HG03575 (cell line): ENCODE measurements at regions not wholly inside any gene's neighbourhood (a gene's known extent, or its start where the extent isn't known, plus 50 kb on each side); places are given as distances from the start of the nearest gene placed in this dataset.

Experiments used
- ATAC-seq: cut with Tn5 transposase; IDR thresholded peaks from one replicate; pipeline ENCODE4 v1.9.1; 2021; ENCODE audit not compliant: unreplicated experiment, insufficient number of reproducible peaks, low FRiP score; ENCODE audit errors: extremely low read depth

DNA sequence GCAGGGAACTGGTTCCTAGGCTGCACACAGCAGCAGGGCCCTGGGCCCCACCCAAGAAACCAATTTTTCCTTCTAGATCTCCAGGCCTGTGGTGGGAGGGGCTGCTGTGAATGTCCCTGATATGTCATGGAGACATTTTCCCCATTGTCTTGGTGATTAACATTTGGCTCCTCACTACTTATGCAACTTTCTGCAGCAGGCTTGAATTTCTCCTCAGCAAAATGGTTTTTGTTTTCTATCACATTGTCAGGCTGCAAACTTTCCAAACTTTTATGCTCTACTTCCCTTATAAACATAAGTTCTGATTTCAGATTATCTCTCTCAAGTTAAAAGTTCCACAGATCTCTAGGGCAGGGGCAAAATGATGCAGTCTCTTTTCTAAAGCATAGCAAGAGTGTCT is 310.2 kb upstream of the PCDH20 start:
- no peak for ATAC-seq

GRCh38 chr13:61722119-61722518 is 306.5 kb upstream of the PCDH20 start:
- ATAC-seq: no peak

GRCh38 chr13:61712621-61713020 is 297.0 kb upstream of the PCDH20 start:
- no peak for ATAC-seq

DNA sequence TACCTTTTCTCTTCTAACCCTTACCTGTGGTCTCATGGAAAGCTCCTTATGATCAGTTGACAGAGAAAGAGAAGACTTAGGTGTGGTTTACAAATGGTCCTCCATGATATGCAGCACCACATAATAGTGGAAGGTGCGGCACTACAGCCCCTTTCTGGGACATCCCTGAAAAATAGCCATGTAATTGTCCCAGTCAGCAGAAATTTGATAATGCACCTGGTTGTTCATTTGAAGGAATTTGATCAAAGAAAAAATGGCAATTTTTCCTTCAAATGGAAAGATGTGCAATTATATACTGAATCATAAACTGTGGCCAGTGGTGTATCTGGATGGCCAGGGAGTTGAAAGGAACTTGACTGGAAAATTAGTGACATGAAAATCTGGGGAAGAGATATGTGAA is 293.6 kb upstream of the PCDH20 start:
- ATAC-seq: no peak

GRCh38 chr13:61706899-61707298 is 291.2 kb upstream of the PCDH20 start:
- no peak for ATAC-seq

GRCh38 chr13:61700620-61701019 is 285.0 kb upstream of the PCDH20 start:
- no peak for ATAC-seq

GRCh38 chr13:61700181-61700580 is 284.5 kb upstream of the PCDH20 start:
- ATAC-seq: no peak

GRCh38 chr13:61696676-61697075 is 281.0 kb upstream of the PCDH20 start:
- no peak for ATAC-seq

DNA sequence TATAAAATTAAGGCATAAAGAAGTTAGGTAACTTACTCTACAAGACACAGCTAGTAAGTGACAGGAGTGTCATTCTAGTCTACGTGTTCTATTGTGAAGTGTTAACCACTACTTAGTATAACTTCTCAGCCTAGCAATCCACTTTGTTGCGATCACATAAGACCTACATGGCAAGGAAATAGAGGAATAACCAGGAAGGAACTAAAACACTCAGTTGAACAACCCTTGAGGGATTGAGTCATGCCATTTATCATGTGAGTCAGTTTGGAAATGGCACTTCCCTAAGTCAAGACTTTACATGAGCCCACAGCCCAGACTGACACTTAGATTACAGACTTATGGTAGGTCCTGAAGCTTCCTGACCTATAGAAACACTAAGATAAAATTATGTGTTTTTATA is 279.5 kb upstream of the PCDH20 start:
- ATAC-seq: no peak

DNA sequence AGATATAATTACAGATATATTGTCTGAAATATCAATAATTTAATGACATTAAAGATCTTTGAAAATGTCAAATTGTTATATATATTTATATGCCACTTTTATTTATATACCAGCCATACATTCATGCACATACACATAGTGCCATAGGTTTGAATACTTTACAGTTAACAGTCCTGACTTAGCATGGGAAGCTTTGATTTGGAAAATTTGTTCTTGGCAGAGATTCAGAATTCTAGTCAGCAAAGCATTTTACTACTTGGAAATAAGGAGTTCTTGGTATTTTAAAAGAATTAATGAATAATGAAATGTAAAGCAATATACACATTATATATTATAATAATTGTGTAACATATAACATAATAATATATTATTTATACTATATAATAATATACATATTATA is 277.0 kb upstream of the PCDH20 start:
- no peak for ATAC-seq

DNA sequence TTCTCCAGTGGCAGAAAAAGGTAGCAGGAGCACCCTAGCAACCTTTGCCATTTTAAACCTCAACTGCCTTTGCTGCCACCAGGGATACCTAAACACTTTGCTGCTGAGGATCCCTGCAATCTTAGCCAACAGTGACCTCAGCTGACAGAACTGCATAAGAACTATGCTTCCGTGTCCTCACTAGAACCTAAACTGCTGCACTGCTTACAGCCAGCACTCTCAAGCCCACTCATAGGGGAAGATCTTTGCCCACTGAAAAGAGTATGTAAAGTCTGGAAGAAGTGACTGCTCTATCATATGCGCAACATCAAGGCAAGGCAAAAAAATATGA is 270.0 kb upstream of the PCDH20 start:
- no peak for ATAC-seq

DNA sequence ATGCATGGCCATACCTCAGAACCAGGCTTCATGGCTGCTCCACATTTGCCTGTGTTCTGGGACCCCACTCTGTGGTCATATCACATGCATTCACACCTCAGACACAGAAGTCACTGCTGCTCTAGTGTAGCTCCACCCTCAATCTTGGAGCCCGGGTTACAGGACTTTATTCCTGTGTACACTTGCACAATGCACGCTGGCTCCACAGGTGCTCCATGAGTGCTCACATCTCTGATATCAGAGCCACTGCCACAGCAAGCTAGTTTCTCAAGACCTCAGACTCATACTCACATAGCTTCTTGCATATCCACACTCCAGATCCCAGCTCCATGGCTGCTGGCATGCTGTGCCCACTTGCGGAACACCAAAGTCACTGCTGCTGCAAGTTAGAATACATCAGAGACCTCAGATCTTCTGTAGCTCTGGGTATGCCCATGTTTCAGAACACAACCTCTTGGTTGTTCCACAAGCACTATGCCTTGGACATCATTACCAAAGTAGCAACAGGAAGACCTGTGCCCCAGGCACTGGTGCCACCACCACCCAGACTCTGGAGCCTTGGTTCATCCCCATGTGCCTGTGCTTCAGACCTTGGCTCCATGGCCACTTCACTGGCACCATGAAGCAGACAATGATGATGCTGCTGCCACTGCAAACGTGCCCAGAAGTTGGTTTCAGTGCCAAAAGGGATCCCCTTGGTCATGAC is 269.5 kb upstream of the PCDH20 start:
- no peak for ATAC-seq

DNA sequence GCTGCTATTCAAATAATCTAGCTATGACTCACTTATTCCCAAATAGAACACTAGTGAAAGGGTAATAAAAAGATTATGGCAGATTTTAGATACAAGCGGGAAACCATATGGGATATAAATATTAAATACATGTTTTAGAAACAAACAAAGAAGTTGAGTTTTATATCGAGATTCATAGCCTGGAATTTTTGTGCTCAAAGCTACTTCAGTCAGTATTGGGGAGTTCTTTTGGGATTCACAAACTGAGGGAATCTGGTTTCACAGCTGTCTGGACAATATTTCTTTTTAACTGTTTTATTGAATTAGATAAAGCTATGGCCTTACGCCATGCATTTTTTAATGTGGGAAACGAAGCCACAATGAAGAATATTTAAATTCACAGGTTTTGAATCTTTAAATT is 257.1 kb upstream of the PCDH20 start:
- ATAC-seq: no peak

DNA sequence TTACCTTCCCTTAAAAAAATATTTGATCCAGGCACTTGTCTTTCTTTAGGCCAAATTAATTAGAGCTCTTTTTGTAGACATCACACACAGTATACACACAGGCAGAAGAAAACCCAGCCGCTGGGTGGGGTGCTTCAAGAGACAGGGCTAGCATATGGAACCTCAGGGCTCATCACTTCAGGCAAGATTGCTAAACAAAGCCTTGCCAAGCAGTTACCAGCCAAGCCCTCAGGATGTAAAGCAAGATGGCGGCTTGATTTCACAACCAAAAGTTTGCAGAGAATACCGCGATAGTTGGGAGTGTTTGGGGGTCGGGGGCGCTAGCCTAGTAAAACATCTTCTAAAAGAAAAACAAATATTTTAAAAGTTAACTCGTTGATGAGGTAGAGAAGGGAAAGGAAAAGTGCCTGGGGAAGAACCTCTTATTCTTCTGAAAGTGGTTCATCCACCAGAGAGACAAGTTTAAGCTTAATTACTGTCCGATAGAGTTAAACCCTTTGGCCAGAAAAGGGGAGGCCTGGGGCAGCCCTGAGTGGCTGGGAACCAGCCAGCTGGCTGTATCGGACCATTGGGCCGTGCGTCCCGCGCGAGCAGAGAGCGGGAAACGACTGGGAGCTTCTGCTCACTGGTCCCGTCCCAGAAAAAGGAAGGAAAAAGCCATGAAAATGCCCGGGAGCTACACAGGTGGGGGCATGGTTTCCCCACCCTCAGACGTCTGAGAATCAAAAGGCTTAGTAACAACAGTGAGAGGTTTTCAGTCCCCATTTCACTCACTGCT is 254.9 kb upstream of the PCDH20 start:
- no peak for ATAC-seq

DNA sequence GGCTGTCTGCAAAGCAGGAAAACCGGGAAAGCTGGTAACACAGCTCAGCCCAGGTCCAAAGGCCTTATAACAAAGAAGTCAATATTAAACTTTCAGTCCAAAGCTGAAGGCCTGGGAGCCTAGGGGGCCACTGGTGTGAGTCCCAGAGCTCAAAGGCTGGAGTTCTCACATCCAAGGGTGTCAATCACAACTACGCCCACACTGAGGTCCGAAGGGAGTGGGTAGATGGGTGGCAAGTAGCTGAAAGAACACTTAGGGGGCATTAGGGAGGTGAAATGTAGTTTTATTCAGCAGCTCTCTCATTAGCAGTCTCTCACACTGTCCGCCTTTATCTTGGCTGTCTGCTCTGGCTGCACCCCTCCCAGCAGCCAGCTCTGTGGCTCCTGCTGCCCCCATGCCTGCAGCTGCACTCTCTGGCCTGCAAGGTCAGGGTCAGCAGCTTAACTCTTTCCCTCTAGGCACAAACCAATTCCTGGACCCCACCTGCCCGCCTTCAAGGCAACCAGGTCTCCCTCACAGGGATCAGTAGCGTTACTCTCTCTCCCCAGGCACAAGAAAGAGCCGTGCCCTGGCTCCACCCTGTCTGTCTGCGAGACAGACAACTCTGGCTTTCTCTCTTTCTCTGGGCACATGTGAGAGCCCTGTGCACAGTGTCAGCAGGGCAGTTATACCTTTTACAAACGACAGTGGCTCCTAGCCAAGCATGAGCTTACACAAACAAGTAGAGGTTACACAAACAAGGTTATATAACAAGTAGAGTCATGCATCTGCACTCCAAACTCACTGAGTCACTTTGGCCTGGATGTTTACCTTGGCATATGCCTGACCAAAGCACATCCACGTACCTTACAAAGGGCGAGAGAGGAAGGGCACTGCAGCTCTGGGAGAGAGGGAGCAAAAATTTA is 249.4 kb upstream of the PCDH20 start:
- no peak for ATAC-seq

DNA sequence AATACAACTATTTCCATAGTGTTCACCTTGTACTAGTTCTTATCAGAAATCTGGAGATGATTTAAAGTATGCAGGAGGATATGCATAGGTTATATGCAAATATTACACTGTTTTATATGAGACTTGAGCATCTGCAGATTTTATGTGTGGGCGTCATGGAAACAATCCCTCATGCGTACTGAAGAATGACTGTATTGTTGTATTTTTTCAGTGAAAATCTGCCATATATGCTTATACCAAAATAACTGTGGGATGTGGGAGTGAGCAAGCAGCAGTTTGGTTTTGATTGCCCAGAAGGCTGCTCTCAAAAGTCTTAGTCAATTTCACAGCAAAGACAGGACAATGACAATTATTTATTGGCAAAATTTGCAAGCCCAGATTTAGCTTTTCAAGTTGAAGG is 238.8 kb upstream of the PCDH20 start:
- no peak for ATAC-seq

DNA sequence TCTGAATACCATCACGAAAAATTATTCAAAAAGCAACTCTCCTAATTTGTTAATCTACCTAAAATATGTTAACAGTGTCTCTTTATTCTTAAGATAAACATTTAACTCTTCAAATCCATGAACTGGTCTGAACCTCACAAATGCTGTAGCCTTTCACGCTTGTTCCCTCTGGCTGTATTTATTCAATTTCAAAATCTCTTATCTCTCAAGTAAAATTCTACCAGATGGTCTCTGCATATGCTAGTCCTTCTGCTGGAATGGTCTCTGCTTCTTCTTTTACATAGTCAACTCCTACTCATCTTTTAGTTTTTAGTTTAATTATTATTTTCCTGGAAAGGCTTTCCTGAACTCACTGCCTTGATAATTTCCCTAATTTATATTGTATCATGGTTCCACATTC is 232.9 kb upstream of the PCDH20 start:
- no peak for ATAC-seq

GRCh38 chr13:61612192-61612591 is 196.5 kb upstream of the PCDH20 start:
- ATAC-seq: no peak

DNA sequence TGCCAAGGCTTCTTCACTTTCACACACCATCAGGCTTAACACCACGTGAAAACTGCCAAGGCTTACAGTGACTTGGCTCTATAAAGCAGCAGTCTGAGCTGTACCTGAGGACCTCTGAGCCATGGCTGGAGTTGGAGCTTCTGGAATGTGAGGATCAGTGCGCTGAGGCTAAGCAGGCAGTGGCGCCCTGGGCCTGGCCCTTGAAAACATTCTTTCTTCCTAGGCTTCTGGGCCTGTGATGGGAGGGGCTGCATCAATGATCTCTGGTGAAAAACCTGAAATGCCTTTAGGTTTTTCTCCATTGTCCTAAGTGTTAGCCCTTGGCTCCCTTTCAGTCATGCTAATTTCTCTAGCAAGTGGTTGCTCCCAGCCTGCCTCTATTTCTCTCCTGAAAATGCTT is 192.5 kb upstream of the PCDH20 start:
- no peak for ATAC-seq
